HepG2 (cell line): ENCODE measurements at regions not wholly inside any gene's neighbourhood (a gene's known extent, or its start where the extent isn't known, plus 50 kb on each side); places are given as distances from the start of the nearest gene placed in this dataset.

ENCODE experiments used
- ATAC-seq: fragments of 200-7000 bp; cut with Tn5 transposase; 3 replicates; pipeline ENCODE4 v1.9.1; 2020; ENCODE audit warnings: mild to moderate bottlenecking, moderate library complexity
- BruUV-seq: library from RNA; stranded (reverse); fragments of 400-500 nt; replicated peaks from 2 replicates; lab custom pipeline; 2021; lab: Mats Ljungman, UMichigan
- CTCF ChIA-PET: fragments of 300-600 bp; formaldehyde crosslinking; extraction: SDS; loops from one replicate; lab custom pipeline; 2021; ENCODE audit warnings: low total read pairs, inconsistent platforms, low intra/inter-chr PET ratio; lab: Yijun Ruan, JAX
- POLR2A ChIA-PET: fragments of 350-600 bp; sonication (Branson Sonifier 250); formaldehyde crosslinking; loops from one replicate; lab custom pipeline; 2020; ENCODE audit warnings: antibody characterized with exemption, inconsistent platforms; lab: Yijun Ruan, JAX
- DNase-seq: peaks from one replicate; pipeline ENCODE4 v3.0.0-alpha.2; 2015; ENCODE audit warnings: low spot score
- FAIRE-seq: peaks from 3 replicates; lab custom pipeline; 2011; peaks lifted over from hg19 to GRCh38; lab: Jason Lieb, UNC
- H2AFZ ChIP-seq: one replicate; pipeline ENCODE4 v1.6.1; 2011; ENCODE audit warnings: low read length, inconsistent platforms
- H3K27ac ChIP-seq: fragments of 300-600 bp; 3 replicates; pipeline ENCODE4 v1.8.0; 2011; ENCODE audit warnings: mixed run types, mild to moderate bottlenecking, mixed read lengths, low read length, inconsistent platforms; ENCODE audit not compliant: insufficient read depth; ENCODE audit errors: extremely low read length
- H3K27me3 ChIP-seq, 2 experiments: fragments of 200-600 bp in 1 of 2; 2 replicates in 1 of 2; 3 replicates in 1 of 2; pipeline versions ENCODE4 v1.6.0 to v1.8.0; 2011; ENCODE audit warnings: low read length in 2 of 2, mild to moderate bottlenecking in 2 of 2, moderate library complexity in 2 of 2, inconsistent platforms in 1 of 2; ENCODE audit not compliant: insufficient read depth in 2 of 2, control insufficient read depth in 1 of 2
- H3K36me3 ChIP-seq, 2 experiments: fragments of 200-600 bp in 1 of 2; replicated peaks in 1 of 2; 2 replicates in 1 of 2; 3 replicates in 1 of 2; pipeline versions ENCODE4 v1.5.1 to v1.8.0; 2011; ENCODE audit warnings: low read length in 2 of 2, inconsistent platforms in 1 of 2; ENCODE audit not compliant: insufficient read depth in 2 of 2, control insufficient read depth in 1 of 2
- H3K4me1 ChIP-seq: 2 replicates; pipeline ENCODE4 v1.5.1; 2012; ENCODE audit warnings: low read length, inconsistent platforms; ENCODE audit not compliant: insufficient read depth
- H3K4me2 ChIP-seq: 2 replicates; pipeline ENCODE4 v1.6.0; 2011; ENCODE audit warnings: low read depth, low read length, inconsistent platforms
- H3K4me3 ChIP-seq, 3 experiments: fragments of 200-600 bp in 1 of 3; sonication (generic), shearing (Covaris generic) in 1 of 3; replicated peaks in 1 of 3; 2 replicates each; pipeline ENCODE4 v1.5.1; 2011 to 2016; ENCODE audit warnings: low read length in 3 of 3, inconsistent platforms in 2 of 3, low read depth in 2 of 3, mild to moderate bottlenecking in 2 of 3, control low read depth in 1 of 3, mixed read lengths in 1 of 3; ENCODE audit not compliant: insufficient read depth in 1 of 3
- H3K79me2 ChIP-seq: one replicate; pipeline ENCODE4 v1.6.1; 2011; ENCODE audit warnings: low read length, inconsistent platforms; ENCODE audit not compliant: insufficient read depth
- H3K9ac ChIP-seq: 2 replicates; pipeline ENCODE4 v1.6.0; 2011; ENCODE audit warnings: mild to moderate bottlenecking, low read depth, low read length, inconsistent platforms; ENCODE audit not compliant: insufficient read depth
- H3K9me3 ChIP-seq: 2 replicates; pipeline ENCODE4 v1.5.1; 2012; ENCODE audit warnings: mild to moderate bottlenecking, low read length
- H4K20me1 ChIP-seq: 2 replicates; pipeline ENCODE4 v1.6.0; 2011; ENCODE audit warnings: inconsistent platforms, mild to moderate bottlenecking, low read length, moderate library complexity; ENCODE audit not compliant: insufficient read depth
- ATRX ChIP-seq: sonication (generic); formaldehyde crosslinking; IDR thresholded peaks from 2 replicates; pipeline ENCODE4 v1.4.0; 2020; ENCODE audit warnings: missing genetic modification reagents, borderline replicate concordance
- BCL6 ChIP-seq: IDR thresholded peaks from 2 replicates; pipeline ENCODE4 v1.6.1; 2016; ENCODE audit warnings: missing genetic modification reagents, missing compliant biosample characterization
- BRD4 ChIP-seq: sonication (generic); formaldehyde crosslinking; IDR thresholded peaks from 2 replicates; pipeline ENCODE4 v1.4.0; 2020; ENCODE audit warnings: missing genetic modification reagents
- KDM2A ChIP-seq: sonication (generic); formaldehyde crosslinking; IDR thresholded peaks from 2 replicates; pipeline ENCODE4 v1.4.0; 2020; ENCODE audit warnings: low read depth, missing genetic modification reagents, borderline replicate concordance
- MZF1 ChIP-seq: sonication (generic); formaldehyde crosslinking; IDR thresholded peaks from 2 replicates; pipeline ENCODE4 v1.8.1; 2023; ENCODE audit warnings: mild to moderate bottlenecking, missing genetic modification reagents, borderline replicate concordance
- NPAS2 ChIP-seq: sonication (generic); formaldehyde crosslinking; IDR thresholded peaks from 2 replicates; pipeline ENCODE4 v1.8.0; 2022; ENCODE audit warnings: mild to moderate bottlenecking, missing genetic modification reagents, borderline replicate concordance
- POLR2G ChIP-seq: fragments of 200-400 bp; formaldehyde crosslinking; IDR thresholded peaks from 2 replicates; pipeline ENCODE4 v1.6.1; 2018; ENCODE audit warnings: mild to moderate bottlenecking, low read depth, low read length, moderate library complexity
- RNF2 ChIP-seq: fragments of 450-650 bp; conservative IDR thresholded peaks from 2 replicates; pipeline ENCODE4 v1.6.1; 2016; ENCODE audit warnings: low read depth
- RXRB ChIP-seq: IDR thresholded peaks from 2 replicates; pipeline ENCODE4 v1.6.1; 2016; ENCODE audit warnings: borderline replicate concordance, missing genetic modification reagents, missing compliant biosample characterization
- ZNF10 ChIP-seq: sonication (generic); formaldehyde crosslinking; IDR thresholded peaks from 2 replicates; pipeline ENCODE4 v1.4.0; 2020; ENCODE audit warnings: mild to moderate bottlenecking, low read depth, missing genetic modification reagents, borderline replicate concordance
- ZNF101 ChIP-seq: sonication (generic); formaldehyde crosslinking; IDR thresholded peaks from 2 replicates; pipeline ENCODE4 v1.4.0; 2020; ENCODE audit warnings: mild to moderate bottlenecking, low read depth, missing genetic modification reagents, borderline replicate concordance
- ZNF530 ChIP-seq: sonication (generic); formaldehyde crosslinking; IDR thresholded peaks from 2 replicates; pipeline ENCODE4 v1.5.0; 2020; ENCODE audit warnings: low read depth, mild to moderate bottlenecking, missing genetic modification reagents
- ZSCAN9 ChIP-seq: IDR thresholded peaks from 2 replicates; pipeline ENCODE4 v1.6.1; 2016; ENCODE audit warnings: borderline replicate concordance
- WGBS: methylation state at CpG from one replicate; pipeline ENCODE4 v1.1.6; 2017; ENCODE audit warnings: low lambda C conversion rate; 5-methylcytosine and 5-hydroxymethylcytosine counted together
- in situ Hi-C: cut with HindIII; loops from 2 replicates; pipeline ENCODE4 v1.10.0; 2017; ENCODE audit warnings: low pct_unique_long_range_greater_than_20kb; ENCODE audit not compliant: extremely low pct_ligation_motif_present
- intact Hi-C: fragments of 100-400 bp; cut with micrococcal nuclease; formaldehyde crosslinking; loops from one replicate; pipeline ENCODE4 v1.10.0; 2022; ENCODE audit not compliant: unreplicated experiment
- TF ChIP-seq, protein P1 (sequence below): IDR thresholded peaks from 2 replicates; pipeline ENCODE4 v1.6.1; 2016; ENCODE audit warnings: control low read depth

DNA sequence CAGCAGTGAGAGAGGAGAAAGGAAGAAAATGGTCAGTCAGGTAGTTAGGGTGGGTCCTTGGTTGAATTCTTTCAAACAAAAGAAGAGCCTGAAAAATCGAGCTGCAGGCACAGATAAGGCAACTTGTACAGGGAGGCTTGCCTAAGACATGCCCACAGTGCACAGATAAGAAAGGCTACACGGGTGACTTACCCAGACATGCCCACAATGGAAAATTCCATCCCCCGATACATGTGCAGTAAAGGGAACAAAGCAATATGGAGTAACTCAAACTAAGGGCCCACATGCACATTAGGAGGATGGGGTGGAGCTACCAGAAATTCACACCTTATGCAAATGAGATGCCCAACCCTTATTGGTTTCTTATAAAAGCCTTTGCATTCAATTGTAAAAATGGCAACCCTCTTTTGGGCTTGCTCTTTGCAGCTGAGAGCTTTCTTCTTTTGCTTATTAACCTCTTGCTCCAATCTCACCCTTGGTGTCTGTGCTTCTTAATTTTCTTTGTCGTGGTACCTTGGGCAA lies 110.3 kb upstream of the RMP24 start:
- H3K9me3 ChIP-seq = no peaks in the 10 kb centered on the region
- POLR2A ChIA-PET = no interaction called here
- intact Hi-C loops (no loop called here), in situ Hi-C loops (no loop called here)
- no peaks in the 10 kb centered on the region for H3K36me3 ChIP-seq
- H3K4me1 ChIP-seq = peaks cover 8% of the 10 kb centered on the region; the same call in 1 of the 2 replicates
- FAIRE-seq = no peak
- no peak overlapping the region for H3K4me3 ChIP-seq
- 21% methylated on average over 4 of the region's 4 CpGs for WGBS
- no peak overlapping the region for H3K9ac ChIP-seq
- H4K20me1 ChIP-seq = no peaks in the 10 kb centered on the region
- BruUV-seq = no TSS peak
- H3K27ac ChIP-seq = no peak overlapping the region
- H3K27me3 ChIP-seq = no peaks in the 10 kb centered on the region
- DNase-seq = no peak
- no peak for TF ChIP-seq NPAS2 (CRISPR knock-in tag)
- no peak for TF ChIP-seq BCL6 (CRISPR knock-in tag)
- TF ChIP-seq, protein P1, sequence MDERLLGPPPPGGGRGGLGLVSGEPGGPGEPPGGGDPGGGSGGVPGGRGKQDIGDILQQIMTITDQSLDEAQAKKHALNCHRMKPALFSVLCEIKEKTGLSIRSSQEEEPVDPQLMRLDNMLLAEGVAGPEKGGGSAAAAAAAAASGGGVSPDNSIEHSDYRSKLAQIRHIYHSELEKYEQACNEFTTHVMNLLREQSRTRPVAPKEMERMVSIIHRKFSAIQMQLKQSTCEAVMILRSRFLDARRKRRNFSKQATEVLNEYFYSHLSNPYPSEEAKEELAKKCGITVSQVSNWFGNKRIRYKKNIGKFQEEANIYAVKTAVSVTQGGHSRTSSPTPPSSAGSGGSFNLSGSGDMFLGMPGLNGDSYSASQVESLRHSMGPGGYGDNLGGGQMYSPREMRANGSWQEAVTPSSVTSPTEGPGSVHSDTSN (CRISPR knock-in tag) = no peak
- TF ChIP-seq ZNF530 (CRISPR knock-in tag) = no peak
- CTCF ChIA-PET = no interaction called here
- no peak overlapping the region; the same call in 1 of the 2 replicates for H3K4me2 ChIP-seq
- ATAC-seq = no peak
- no peaks in the 10 kb centered on the region for H3K79me2 ChIP-seq
- no peak overlapping the region for H2AFZ ChIP-seq

DNA sequence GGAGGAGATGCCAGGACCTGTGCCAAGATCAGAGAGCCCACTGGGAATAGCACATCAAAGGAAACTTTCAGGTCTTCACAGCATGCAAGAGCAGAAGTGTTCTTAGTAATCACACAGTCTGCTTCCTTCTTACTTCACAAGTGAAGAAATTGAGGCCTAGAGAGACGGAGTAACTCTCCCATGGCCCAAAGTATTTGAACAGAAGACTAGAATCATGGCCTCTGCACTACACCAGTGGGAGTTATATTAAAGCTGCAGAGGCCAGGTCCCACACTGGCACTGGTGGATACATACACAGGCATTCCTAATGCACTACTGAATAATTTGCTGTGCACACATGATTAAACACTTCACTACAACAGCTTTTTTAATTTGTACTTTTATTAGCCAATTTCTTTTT lies 107.6 kb upstream of the RMP24 start:
- H3K9ac ChIP-seq = no peak overlapping the region
- no peaks in the 10 kb centered on the region for H3K9me3 ChIP-seq
- ATAC-seq = no peak
- intact Hi-C loops = no loop called here
- H3K4me1 ChIP-seq = peaks cover 8% of the 10 kb centered on the region; the same call in 1 of the 2 replicates
- DNase-seq = no peak
- no peak overlapping the region for H2AFZ ChIP-seq
- TF ChIP-seq POLR2G = no peak
- TF ChIP-seq RNF2 = no peak
- no peak for TF ChIP-seq RXRB (CRISPR knock-in tag)
- TF ChIP-seq KDM2A (CRISPR knock-in tag) = no peak
- no peak for TF ChIP-seq ZNF101 (CRISPR knock-in tag)
- no peak for TF ChIP-seq BRD4
- no peak for TF ChIP-seq ZNF10 (CRISPR knock-in tag)
- no peak for TF ChIP-seq ATRX (CRISPR knock-in tag)
- no peak for TF ChIP-seq MZF1 (CRISPR knock-in tag)
- no peak for TF ChIP-seq ZSCAN9
- no peak for FAIRE-seq
- H3K4me2 ChIP-seq = no peak overlapping the region
- H3K79me2 ChIP-seq = no peaks in the 10 kb centered on the region
- in situ Hi-C loops = no loop called here
- ChIA-PET CTCF (no interaction called here), POLR2A (no interaction called here)
- BruUV-seq = no TSS peak
- H4K20me1 ChIP-seq = no peaks in the 10 kb centered on the region
- no peaks in the 10 kb centered on the region for H3K36me3 ChIP-seq
- H3K27me3 ChIP-seq = no peaks in the 10 kb centered on the region
- WGBS = 0% methylated on average over 1 of the region's 1 CpG
- H3K27ac ChIP-seq = no peak overlapping the region
- no peak overlapping the region for H3K4me3 ChIP-seq
